Activated CD4-positive, alpha-beta T cell treated with anti-CD3 and anti-CD28 coated beads, Interleukin-2, amount 10 ng/mL, durations not matched to agents 7 days and 5 days (primary cell): ENCODE measurements at regions not wholly inside any gene's neighbourhood (a gene's known extent, or its start where the extent isn't known, plus 50 kb on each side); places are given as distances from the start of the nearest gene placed in this dataset.

ENCODE experiments used
- CTCF ChIA-PET: fragments of 350-600 bp; sonication (Branson Sonifier 250); formaldehyde crosslinking; loops from one replicate; lab custom pipeline; 2021; ENCODE audit warnings: antibody characterized with exemption; lab: Charles Lee
- POLR2A ChIA-PET: fragments of 350-600 bp; sonication (Branson Sonifier 250); formaldehyde crosslinking; loops from one replicate; lab custom pipeline; 2021; ENCODE audit warnings: antibody characterized with exemption; lab: Charles Lee
- DNase-seq: peaks from one replicate; pipeline ENCODE4 v3.0.0-alpha.2; 2020
- H3K27ac Mint-ChIP-seq: one replicate; pipeline ENCODE4 v1.8.0; 2021; ENCODE audit warnings: mild to moderate bottlenecking, moderate library complexity, mixed read lengths
- H3K27me3 Mint-ChIP-seq: one replicate; pipeline ENCODE4 v1.8.0; 2021; ENCODE audit warnings: mixed read lengths
- H3K36me3 Mint-ChIP-seq: one replicate; pipeline ENCODE4 v1.8.0; 2021; ENCODE audit warnings: low read depth, mixed read lengths
- H3K4me1 Mint-ChIP-seq: one replicate; pipeline ENCODE4 v1.8.0; 2021; ENCODE audit warnings: mixed read lengths
- H3K4me3 Mint-ChIP-seq: one replicate; pipeline ENCODE4 v1.8.0; 2021; ENCODE audit warnings: mild to moderate bottlenecking, moderate library complexity, mixed read lengths
- H3K9me3 Mint-ChIP-seq: one replicate; pipeline ENCODE4 v1.8.0; 2021; ENCODE audit warnings: mixed read lengths

DNA sequence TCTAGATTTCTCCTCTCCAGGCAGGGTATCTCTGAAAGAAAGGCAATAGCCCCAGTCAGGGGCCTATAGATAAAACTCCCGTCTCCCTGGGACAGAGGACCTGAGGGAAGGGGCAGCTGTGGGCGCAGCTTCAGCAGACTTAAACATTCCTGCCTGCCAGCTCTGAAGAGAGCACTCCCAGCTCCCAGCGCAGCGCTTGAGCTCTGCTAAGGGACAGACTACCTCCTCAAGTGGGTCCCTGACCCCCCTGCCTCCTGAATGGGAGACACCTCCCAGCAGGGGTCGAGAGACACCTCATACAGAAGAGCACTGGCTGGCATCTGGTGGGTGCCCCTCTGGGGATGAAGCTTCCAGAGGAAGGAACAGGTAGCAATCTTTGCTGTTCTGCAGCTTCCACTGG is 556.9 kb downstream of the EPM2A start:
- DNase-seq, result no peak
- ChIA-PET CTCF (no interaction called here), POLR2A (no interaction called here)
- H3K9me3 Mint-ChIP-seq, result peaks cover 5% of the 10 kb centered on the region
- no peaks in the 10 kb centered on the region for H3K27me3 Mint-ChIP-seq
- no peak overlapping the region for H3K27ac Mint-ChIP-seq
- H3K4me3 Mint-ChIP-seq, result no peak overlapping the region
- no peaks in the 10 kb centered on the region for H3K36me3 Mint-ChIP-seq
- H3K4me1 Mint-ChIP-seq, result no peaks in the 10 kb centered on the region

DNA sequence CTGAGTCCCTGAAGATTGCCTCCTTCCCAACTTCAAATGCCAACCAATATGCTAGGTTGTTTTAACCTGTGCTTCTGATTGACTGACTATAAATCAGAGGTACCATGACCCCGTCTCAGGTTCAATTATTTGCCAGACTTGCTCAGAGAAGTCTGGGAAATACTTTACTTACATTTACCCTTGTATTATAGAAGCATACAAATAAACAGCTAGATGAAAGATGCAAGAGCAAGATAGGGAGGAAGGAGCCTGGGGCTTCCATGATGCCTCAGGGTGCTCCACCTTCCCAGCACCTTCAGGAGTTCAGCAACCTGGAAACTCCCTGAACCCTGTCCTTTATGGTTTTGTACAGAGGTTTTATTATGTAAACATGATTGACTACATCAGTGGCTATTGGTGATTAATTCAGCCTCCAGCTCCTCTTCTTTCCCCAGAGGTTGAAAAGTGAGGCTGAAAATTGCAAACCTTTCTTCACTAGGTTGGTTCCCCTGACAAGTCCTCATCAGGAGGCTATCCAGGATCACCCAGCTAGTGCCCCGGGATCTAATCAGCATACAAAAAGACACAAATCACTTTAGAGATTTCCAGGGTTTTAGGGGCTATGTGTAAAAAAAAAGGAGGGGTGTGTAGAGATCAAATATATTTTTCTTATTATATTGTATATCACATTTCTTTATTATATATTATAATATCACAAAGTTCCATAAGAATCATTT is 547.7 kb downstream of the EPM2A start:
- Mint-ChIP-seq H3K27me3 (no peaks in the 10 kb centered on the region), H3K4me3 (no peak overlapping the region), H3K36me3 (no peaks in the 10 kb centered on the region), H3K9me3 (no peaks in the 10 kb centered on the region), H3K27ac (no peak overlapping the region), H3K4me1 (no peaks in the 10 kb centered on the region)
- DNase-seq, result no peak
- ChIA-PET POLR2A (no interaction called here), CTCF (no interaction called here)

DNA sequence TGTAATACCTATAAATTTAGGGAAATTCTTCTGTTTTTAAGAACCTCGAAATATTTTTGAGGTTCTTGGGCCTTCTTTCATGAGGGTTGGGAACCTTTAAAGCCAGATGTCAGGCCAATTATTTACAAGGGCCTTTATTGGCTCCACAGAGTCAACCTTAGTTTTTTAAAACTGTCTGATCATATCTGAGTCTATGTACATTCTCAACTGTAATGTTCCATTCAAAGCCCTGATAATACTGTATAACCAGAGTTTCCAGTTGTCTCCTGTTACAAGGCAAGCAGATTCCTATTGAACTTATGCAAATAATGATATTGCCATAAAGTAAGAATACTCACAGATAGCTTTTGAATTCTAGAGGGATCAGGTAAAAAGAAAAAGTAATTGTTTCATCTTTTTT is 545.5 kb downstream of the EPM2A start:
- Mint-ChIP-seq H3K4me1 (no peaks in the 10 kb centered on the region), H3K9me3 (no peaks in the 10 kb centered on the region), H3K36me3 (no peaks in the 10 kb centered on the region), H3K4me3 (no peak overlapping the region), H3K27me3 (no peaks in the 10 kb centered on the region), H3K27ac (no peak overlapping the region)
- CTCF ChIA-PET, result no interaction called here
- POLR2A ChIA-PET, result no interaction called here
- no peak for DNase-seq

DNA sequence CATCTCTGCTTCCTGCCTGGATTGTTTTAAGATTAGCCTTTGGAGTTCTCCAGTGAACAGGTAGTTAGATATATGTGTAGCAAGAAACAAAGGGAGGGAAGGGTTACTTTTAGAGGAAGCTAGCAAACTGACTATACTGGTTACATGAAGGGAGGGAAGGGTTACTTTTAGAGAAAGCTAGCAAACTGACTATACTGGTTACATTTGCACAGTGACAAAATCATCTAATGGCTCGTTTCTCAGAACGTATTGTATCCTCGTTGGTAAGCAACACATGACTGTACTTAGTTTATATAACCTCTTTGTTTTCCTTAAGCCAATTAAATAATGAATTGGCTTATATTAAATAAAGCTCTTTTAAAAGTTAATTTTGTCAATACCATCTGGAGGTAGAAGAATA is 540.9 kb downstream of the EPM2A start:
- no peaks in the 10 kb centered on the region for H3K9me3 Mint-ChIP-seq
- H3K4me1 Mint-ChIP-seq, result no peaks in the 10 kb centered on the region
- ChIA-PET POLR2A (no interaction called here), CTCF (no interaction called here)
- no peak overlapping the region for H3K4me3 Mint-ChIP-seq
- H3K27ac Mint-ChIP-seq, result no peak overlapping the region
- no peaks in the 10 kb centered on the region for H3K27me3 Mint-ChIP-seq
- no peak for DNase-seq
- H3K36me3 Mint-ChIP-seq, result no peaks in the 10 kb centered on the region

DNA sequence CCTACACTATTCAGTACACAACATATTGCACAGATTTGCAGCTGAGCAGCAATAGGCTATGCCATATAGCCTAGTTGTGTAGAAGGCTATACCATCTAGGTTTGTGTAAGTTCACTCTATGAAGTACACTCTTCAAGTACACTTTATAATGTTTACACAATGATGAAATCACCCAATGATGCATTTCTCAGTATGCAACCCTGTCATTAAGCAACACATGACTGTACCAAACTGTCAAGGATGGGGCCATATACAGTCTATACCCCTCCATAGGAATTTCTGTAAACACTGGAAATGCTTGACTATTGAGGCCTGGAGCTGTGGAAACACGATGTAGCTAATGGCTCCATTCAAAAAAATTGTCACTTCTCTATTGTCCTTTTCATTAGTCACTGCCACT is 535.4 kb downstream of the EPM2A start:
- CTCF ChIA-PET, result no interaction called here
- POLR2A ChIA-PET, result no interaction called here
- Mint-ChIP-seq H3K27ac (no peak overlapping the region), H3K36me3 (no peaks in the 10 kb centered on the region), H3K4me3 (no peak overlapping the region), H3K27me3 (peaks cover 2% of the 10 kb centered on the region), H3K9me3 (no peaks in the 10 kb centered on the region), H3K4me1 (no peaks in the 10 kb centered on the region)
- DNase-seq, result no peak

DNA sequence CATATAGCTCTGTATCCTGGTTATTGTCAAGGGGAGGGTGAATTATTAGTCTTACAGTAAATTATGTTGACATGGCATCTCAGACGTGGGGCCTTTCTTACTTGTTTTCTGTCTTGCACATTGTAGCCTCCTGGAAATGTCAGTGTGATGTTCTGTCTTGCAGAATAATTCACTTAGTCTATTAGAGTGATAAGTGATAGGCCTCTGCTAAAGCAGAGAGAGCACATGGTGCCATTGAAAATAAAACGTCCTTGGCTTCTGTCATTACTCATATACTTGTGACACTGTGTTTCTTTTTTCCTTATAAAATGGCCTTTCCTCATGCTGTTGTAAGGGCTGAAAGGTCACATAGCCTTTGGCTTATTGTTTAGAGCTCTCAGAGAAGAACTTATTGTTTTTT is 531.0 kb downstream of the EPM2A start:
- H3K36me3 Mint-ChIP-seq, result no peaks in the 10 kb centered on the region
- no peak overlapping the region for H3K27ac Mint-ChIP-seq
- no peaks in the 10 kb centered on the region for H3K4me1 Mint-ChIP-seq
- no peak for DNase-seq
- ChIA-PET POLR2A (no interaction called here), CTCF (no interaction called here)
- peaks cover 6% of the 10 kb centered on the region for H3K27me3 Mint-ChIP-seq
- H3K9me3 Mint-ChIP-seq, result no peaks in the 10 kb centered on the region
- H3K4me3 Mint-ChIP-seq, result no peak overlapping the region

DNA sequence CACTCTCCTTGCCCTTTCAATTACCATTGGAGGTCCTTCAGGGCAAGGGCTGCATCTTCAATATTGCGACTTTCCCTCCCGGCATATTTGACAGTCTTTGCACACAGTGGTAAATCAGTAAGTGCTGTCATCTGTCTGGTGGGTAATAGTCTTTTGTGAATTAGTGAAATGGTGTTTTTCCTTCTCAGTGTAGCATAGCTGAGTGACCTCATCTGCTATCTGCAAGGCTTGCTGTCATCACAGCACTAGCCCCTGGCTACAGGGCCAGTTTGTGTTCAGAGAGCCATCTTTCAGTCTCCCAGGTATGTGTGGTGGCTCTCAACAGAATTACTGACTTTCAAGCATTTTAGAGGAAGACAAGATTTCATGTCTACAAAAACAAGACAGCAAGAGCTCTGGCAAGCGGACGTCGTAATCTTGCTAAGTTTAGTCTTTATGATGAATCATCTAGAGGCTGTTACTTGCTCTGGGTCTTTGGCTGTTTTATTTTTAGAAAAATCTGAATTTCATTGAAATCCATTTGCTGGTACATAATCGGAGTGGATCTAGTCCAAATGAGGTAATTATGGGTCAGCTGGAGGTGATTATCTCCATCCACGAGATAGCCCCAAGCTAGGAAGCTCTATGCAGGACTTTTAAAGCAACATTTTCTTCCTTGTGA is 528.9 kb downstream of the EPM2A start:
- POLR2A ChIA-PET, result no interaction called here
- H3K4me3 Mint-ChIP-seq, result no peak overlapping the region
- no peaks in the 10 kb centered on the region for H3K9me3 Mint-ChIP-seq
- no peak for DNase-seq
- H3K36me3 Mint-ChIP-seq, result no peaks in the 10 kb centered on the region
- CTCF ChIA-PET, result interaction anchor here (1.1 kb wide), 1 partner anchor 8 kb away, joined by 3 read pairs; no protein-coding TSS in a partner anchor
- H3K27me3 Mint-ChIP-seq, result peaks cover 6% of the 10 kb centered on the region
- no peak overlapping the region for H3K27ac Mint-ChIP-seq
- no peaks in the 10 kb centered on the region for H3K4me1 Mint-ChIP-seq

DNA sequence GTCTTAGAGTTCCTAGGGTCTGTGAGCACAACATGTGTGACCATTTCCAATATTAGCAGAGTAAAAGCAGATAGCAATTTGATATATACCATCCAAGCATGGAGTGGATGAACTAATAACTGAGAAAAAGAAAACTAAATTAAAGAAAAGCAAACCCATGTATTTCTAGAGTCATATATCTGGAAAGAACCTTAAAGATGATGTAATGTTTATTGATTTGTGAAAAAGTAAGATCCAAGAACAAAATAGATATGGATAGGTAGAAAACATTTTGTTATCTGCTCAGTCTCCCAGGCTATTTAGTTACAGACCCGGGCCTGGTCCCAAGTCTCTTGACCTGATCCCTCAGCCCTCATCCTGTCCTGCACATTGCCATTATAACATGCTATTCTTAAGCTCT is 526.8 kb downstream of the EPM2A start:
- ChIA-PET CTCF (no interaction called here), POLR2A (no interaction called here)
- Mint-ChIP-seq H3K9me3 (no peaks in the 10 kb centered on the region), H3K27me3 (peaks cover 6% of the 10 kb centered on the region), H3K4me1 (peaks cover 1% of the 10 kb centered on the region), H3K36me3 (no peaks in the 10 kb centered on the region), H3K4me3 (no peak overlapping the region), H3K27ac (no peak overlapping the region)
- DNase-seq, result no peak

DNA sequence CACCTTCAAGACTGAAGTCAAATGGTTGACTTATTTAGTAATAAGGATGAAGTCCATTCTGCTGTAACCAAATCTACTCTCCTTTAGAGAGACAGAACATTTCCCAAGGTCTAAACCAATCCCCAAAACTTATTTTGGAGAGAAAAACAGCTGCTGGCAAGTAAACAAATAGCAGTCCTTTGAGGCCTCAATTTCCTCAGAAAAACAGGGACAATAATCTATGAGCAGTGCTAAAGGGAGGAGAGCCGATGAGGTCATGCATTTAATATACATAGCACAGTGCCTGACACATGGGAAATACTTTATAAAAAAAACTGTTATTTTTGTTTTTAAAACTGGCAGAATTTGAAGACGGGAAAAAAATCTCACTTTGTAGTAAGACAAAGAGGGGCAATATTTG is 526.0 kb downstream of the EPM2A start:
- no peaks in the 10 kb centered on the region for H3K36me3 Mint-ChIP-seq
- DNase-seq, result no peak
- CTCF ChIA-PET, result interaction anchor here (0.7 kb wide), 1 partner anchor 168 kb away, joined by 3 read pairs; no protein-coding TSS in a partner anchor
- peaks cover 7% of the 10 kb centered on the region for H3K4me1 Mint-ChIP-seq
- H3K27ac Mint-ChIP-seq, result no peak overlapping the region
- peaks cover 6% of the 10 kb centered on the region for H3K27me3 Mint-ChIP-seq
- POLR2A ChIA-PET, result no interaction called here
- no peaks in the 10 kb centered on the region for H3K9me3 Mint-ChIP-seq
- H3K4me3 Mint-ChIP-seq, result no peak overlapping the region

DNA sequence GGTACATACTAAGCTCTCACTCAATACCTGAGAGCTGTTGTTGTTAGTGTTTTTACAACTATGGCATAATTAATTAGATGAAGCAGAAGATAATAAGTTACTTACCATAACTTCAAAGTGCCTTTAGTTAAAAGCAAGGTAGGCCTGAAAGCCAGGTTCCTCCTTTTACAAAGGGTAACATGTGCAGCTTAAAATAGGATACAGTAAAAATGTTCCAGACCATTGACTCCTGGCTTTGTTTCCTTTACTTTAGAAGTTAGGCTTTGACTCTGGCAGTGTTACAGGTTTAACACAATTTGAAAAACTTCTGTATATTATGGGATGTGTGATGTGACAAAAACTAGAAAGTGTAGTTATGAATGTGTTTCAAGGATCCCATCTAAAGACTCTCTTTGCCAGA is 522.5 kb downstream of the EPM2A start:
- H3K36me3 Mint-ChIP-seq, result no peaks in the 10 kb centered on the region
- POLR2A ChIA-PET, result no interaction called here

DNA sequence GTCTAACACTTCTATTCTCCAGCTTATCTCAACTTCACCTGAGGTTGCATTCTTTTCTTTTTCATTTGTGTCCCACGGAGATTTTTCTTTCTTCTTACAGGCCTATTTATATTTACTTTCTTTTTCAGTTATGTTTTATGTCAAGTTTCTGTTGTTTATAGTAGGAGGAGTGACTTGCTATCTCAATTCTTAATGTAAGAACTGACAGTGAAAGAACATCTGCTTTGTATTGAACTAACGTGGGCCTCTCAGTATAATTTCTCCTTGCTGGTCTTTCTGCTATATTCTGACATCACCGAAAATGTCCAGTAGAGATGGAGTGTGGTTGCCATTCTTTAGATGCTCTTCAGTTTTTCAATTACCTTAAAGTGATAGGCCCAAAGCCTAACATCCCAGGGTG is 521.7 kb downstream of the EPM2A start:
- no peaks in the 10 kb centered on the region for H3K36me3 Mint-ChIP-seq

More for the DNA sequence above, 522.5 kb downstream of the EPM2A start:
- Mint-ChIP-seq H3K4me3 (no peak overlapping the region), H3K27me3 (peaks cover 5% of the 10 kb centered on the region), H3K4me1 (peaks cover 7% of the 10 kb centered on the region), H3K27ac (no peak overlapping the region), H3K9me3 (no peaks in the 10 kb centered on the region)
- DNase-seq, result no peak
- CTCF ChIA-PET, result no interaction called here

DNA sequence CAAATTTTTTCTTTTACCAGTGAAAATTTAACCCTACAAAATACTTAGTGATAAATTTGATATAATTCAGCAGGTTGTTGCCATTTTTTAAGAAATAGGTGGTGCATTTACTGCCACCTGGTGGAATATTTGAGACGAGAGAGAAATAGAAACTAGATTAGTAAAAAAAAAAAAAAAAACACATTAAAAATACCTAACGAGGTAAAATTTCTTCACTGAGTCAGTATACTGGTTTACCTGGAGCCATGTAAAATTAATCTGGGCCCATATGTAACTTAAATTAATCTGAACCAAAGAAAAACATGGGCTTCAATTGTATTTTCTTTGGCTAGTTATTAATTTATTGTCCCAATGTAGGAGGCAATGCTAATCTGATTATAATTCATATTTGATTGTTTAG is 520.8 kb downstream of the EPM2A start:
- Mint-ChIP-seq H3K27ac (no peak overlapping the region), H3K4me3 (no peak overlapping the region), H3K27me3 (peaks cover 6% of the 10 kb centered on the region), H3K36me3 (no peaks in the 10 kb centered on the region), H3K4me1 (peaks cover 7% of the 10 kb centered on the region), H3K9me3 (no peaks in the 10 kb centered on the region)
- ChIA-PET CTCF (no interaction called here), POLR2A (no interaction called here)
- peak; percentile 27 for DNase-seq

More for the DNA sequence above, 521.7 kb downstream of the EPM2A start:
- no peak overlapping the region for H3K4me3 Mint-ChIP-seq
- peaks cover 5% of the 10 kb centered on the region for H3K27me3 Mint-ChIP-seq
- H3K4me1 Mint-ChIP-seq, result peaks cover 7% of the 10 kb centered on the region
- CTCF ChIA-PET, result no interaction called here
- H3K27ac Mint-ChIP-seq, result no peak overlapping the region
- H3K9me3 Mint-ChIP-seq, result no peaks in the 10 kb centered on the region
- DNase-seq, result no peak
- POLR2A ChIA-PET, result no interaction called here

DNA sequence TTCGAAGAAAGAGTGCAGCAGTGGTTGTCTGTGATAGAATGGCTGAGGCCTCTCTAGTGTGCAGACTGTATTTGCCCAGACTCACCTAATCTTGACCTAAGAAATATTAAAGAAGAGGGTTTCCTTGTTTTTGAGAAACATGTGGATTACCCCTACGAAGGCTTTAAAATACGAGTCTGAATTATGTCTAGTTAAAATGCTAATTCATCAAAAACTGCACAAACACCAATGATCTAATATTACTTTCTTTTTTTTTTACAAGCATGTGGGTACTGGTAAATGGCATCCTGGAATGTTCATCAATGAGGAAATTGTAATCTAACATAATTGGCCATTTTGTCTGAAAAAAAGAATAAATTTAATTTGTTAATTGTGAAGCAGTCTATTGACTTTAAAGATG is 510.9 kb downstream of the EPM2A start:
- Mint-ChIP-seq H3K4me1 (no peaks in the 10 kb centered on the region), H3K27ac (no peak overlapping the region), H3K9me3 (no peaks in the 10 kb centered on the region), H3K4me3 (no peak overlapping the region), H3K36me3 (no peaks in the 10 kb centered on the region), H3K27me3 (peaks cover 3% of the 10 kb centered on the region)
- ChIA-PET CTCF (no interaction called here), POLR2A (no interaction called here)
- no peak for DNase-seq

DNA sequence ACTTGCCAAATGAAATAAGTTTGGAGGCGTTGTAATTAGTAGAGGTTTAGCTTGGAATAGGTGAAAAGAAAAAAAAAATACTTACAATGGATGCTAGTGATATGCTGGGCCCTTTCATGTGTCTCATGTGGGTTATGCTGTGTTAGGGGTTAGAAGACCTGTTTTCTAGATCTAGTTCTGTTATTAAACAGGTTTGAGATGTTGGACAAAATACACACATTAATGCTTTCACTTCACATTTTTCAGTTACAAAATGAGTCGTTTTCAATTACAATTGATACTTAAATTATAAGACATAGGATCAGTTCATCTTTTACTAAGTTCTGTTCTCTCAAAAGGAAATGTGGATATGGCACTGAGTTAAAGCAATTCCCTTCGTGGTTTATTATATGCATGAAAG is 509.8 kb downstream of the EPM2A start:
- ChIA-PET CTCF (no interaction called here), POLR2A (no interaction called here)
- no peaks in the 10 kb centered on the region for H3K9me3 Mint-ChIP-seq
- H3K27ac Mint-ChIP-seq, result no peak overlapping the region
- DNase-seq, result no peak
- peaks cover 3% of the 10 kb centered on the region for H3K27me3 Mint-ChIP-seq
- H3K36me3 Mint-ChIP-seq, result no peaks in the 10 kb centered on the region
- H3K4me1 Mint-ChIP-seq, result no peaks in the 10 kb centered on the region
- no peak overlapping the region for H3K4me3 Mint-ChIP-seq
